Transverse colon (tissue), 4 donors: ENCODE measurements at regions not wholly inside any gene's neighbourhood (a gene's known extent, or its start where the extent isn't known, plus 50 kb on each side); places are given as distances from the start of the nearest gene placed in this dataset.

Experiments
- DNase-seq: peaks from one replicate; pipeline ENCODE4 v3.0.0-alpha.2; 2019
- H3K27ac ChIP-seq, 4 donors: fragments of 200-600 bp; sonication (generic); 2 replicates each; pipeline ENCODE4 v1.5.1; 2016 to 2018; ENCODE audit warnings: inconsistent platforms in 4 of 4
- H3K27me3 ChIP-seq: fragments of 200-600 bp; sonication (generic); 2 replicates; pipeline ENCODE4 v1.5.1; 2017; ENCODE audit warnings: inconsistent platforms
- H3K36me3 ChIP-seq, 4 donors: fragments of 200-600 bp; sonication (generic); 2 replicates each; pipeline ENCODE4 v1.5.1; 2017 to 2019; ENCODE audit warnings: inconsistent platforms in 4 of 4
- H3K4me1 ChIP-seq, 4 donors: fragments of 200-600 bp; sonication (generic); 2 replicates each; pipeline ENCODE4 v1.5.1; 2017 to 2020; ENCODE audit warnings: inconsistent platforms in 4 of 4
- H3K4me3 ChIP-seq, 4 donors: fragments of 200-600 bp; sonication (generic); 1 replicate in 1 of 4; 2 replicates in 3 of 4; pipeline versions ENCODE4 v1.5.1 to v1.6.1; 2017 to 2019; ENCODE audit warnings: inconsistent platforms in 4 of 4
- H3K9me3 ChIP-seq, 2 donors: fragments of 200-600 bp; sonication (generic); 2 replicates each; pipeline ENCODE4 v1.5.1; 2017 to 2019; ENCODE audit warnings: inconsistent platforms in 2 of 2
- CTCF ChIP-seq, 5 experiments: fragments of 200-600 bp in 3 of 5; fragments of 450-650 bp in 2 of 5; sonication (generic) in 3 of 5; IDR thresholded peaks; 1 replicate in 2 of 5; 2 replicates in 3 of 5; pipeline ENCODE4 v1.5.1; 2016 to 2017; ENCODE audit warnings: antibody characterized with exemption in 5 of 5, inconsistent platforms in 3 of 5, mild to moderate bottlenecking in 2 of 5, moderate library complexity in 1 of 5
- EP300 ChIP-seq: sonication (generic); formaldehyde crosslinking; IDR thresholded peaks from one replicate; pipeline ENCODE4 v1.6.1; 2017; ENCODE audit warnings: antibody characterized with exemption, low read depth
- POLR2A ChIP-seq: fragments of 450-650 bp; IDR thresholded peaks from one replicate; pipeline ENCODE4 v1.6.1; 2016; ENCODE audit warnings: antibody characterized with exemption, mild to moderate bottlenecking, moderate library complexity
- POLR2AphosphoS5 ChIP-seq, 3 donors: sonication (generic); formaldehyde crosslinking; IDR thresholded peaks; one replicate each; pipeline ENCODE4 v1.6.1; 2016; ENCODE audit warnings: antibody characterized with exemption in 3 of 3
- WGBS, 2 donors: methylation state at CpG; one replicate each; pipeline ENCODE4 v1.1.5; 2018; ENCODE audit warnings: low coverage in 1 of 2; 5-methylcytosine and 5-hydroxymethylcytosine counted together
- in situ Hi-C, 4 donors: fragments of 200-750 bp; cut with MboI; loops; one replicate each; pipeline versions ENCODE4 v1.15.0 to v1.15.1; 2017; ENCODE audit warnings: low sequenced_read_pairs in 3 of 4, low pct_ligation_motif_present in 1 of 4, low pct_unique_long_range_greater_than_20kb in 1 of 4
- intact Hi-C: fragments of 100-400 bp; cut with DNase I; formaldehyde crosslinking; loops from one replicate; pipeline ENCODE4 v1.15.1; 2023; ENCODE audit warnings: low total_unique reads

DNA sequence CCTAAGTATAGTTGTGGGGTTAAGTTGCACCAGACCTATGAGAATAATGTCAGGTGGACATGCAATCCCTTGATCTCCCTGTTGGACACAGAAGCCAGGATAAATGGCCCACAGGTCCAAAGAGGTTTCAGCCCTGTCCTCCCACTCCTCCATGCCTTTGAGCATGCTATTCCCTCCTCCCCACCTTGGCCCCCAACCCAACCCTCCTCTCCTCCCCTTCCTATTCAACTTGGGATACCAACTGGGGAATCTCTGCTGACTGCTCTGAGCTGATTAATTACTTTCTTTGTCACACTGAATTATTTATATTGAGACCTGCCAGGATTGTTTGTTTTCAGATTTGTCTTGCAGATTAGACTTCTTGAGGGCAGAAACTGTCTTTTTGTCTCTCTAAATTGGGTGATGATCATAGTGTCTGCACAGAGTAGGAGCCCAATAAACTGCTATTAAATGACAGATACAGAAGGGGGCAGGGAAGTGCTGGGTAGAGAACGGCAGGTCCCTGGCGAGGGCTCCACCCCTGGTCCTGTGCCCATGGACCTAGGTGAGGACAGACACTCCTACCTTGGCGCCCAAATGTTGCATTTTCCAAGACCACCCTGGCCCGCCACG, 120.9 kb downstream of the UNC5CL start:
- no peaks in the 10 kb centered on the region for H3K9me3 ChIP-seq
- H3K27me3 ChIP-seq: no peaks in the 10 kb centered on the region
- 71 to 73% methylated on average over 5 of the region's 5 CpGs for WGBS, 2 donors
- TF ChIP-seq POLR2AphosphoS5 (IDR thresholded peaks at IDR 0.05): no peak
- TF ChIP-seq POLR2A: no peak
- no peak for TF ChIP-seq EP300
- TF ChIP-seq CTCF (IDR thresholded peaks at IDR 0.05): no peak
- intact Hi-C loops (no loop called here), in situ Hi-C loops (no loop called here)
- no peaks in the 10 kb centered on the region for H3K36me3 ChIP-seq
- DNase-seq: no peak
- peaks cover 0 to 3% (median 0%) of the 10 kb centered on the region in 4 donors for H3K4me1 ChIP-seq
- H3K4me3 ChIP-seq: no peak overlapping the region
- H3K27ac ChIP-seq: no peak overlapping the region

- in situ Hi-C loops: no loop called here
- TF ChIP-seq EP300: no peak
- no peak for TF ChIP-seq CTCF (IDR thresholded peaks at IDR 0.05)
- no peak for TF ChIP-seq POLR2A
- Histone ChIP-seq H3K27ac (no peak overlapping the region), H3K4me3 (no peak overlapping the region), H3K4me1 (peaks cover 0 to 4% (median 0%) of the 10 kb centered on the region in 4 donors), H3K9me3 (no peaks in the 10 kb centered on the region), H3K36me3 (no peaks in the 10 kb centered on the region), H3K27me3 (no peaks in the 10 kb centered on the region)
- intact Hi-C loops: no loop called here
- WGBS, 2 donors: 67 to 100% methylated on average over 1 to 3 of the region's 3 CpGs
- DNase-seq: no peak
These were observed 121.4 kb downstream of the UNC5CL start for GRCh38 chr6:40917603-40918002.

GRCh38 chr6:40916845-40917244, 122.2 kb downstream of the UNC5CL start:
- in situ Hi-C loops (no loop called here), intact Hi-C loops (no loop called here)
- WGBS, 2 donors: 50% methylated on average over 1 of the region's 1 CpG; no CpG with 5 or more reads in 1 of the 2 donors
- Histone ChIP-seq H3K36me3 (no peaks in the 10 kb centered on the region), H3K4me3 (no peak overlapping the region), H3K27me3 (no peaks in the 10 kb centered on the region), H3K4me1 (peaks cover 0 to 6% (median 0%) of the 10 kb centered on the region in 4 donors), H3K27ac (no peak overlapping the region), H3K9me3 (no peaks in the 10 kb centered on the region)
- DNase-seq: no peak
- TF ChIP-seq EP300: no peak
- TF ChIP-seq CTCF (IDR thresholded peaks at IDR 0.05): no peak
- TF ChIP-seq POLR2A: no peak
- TF ChIP-seq POLR2AphosphoS5 (IDR thresholded peaks at IDR 0.05): no peak

DNA sequence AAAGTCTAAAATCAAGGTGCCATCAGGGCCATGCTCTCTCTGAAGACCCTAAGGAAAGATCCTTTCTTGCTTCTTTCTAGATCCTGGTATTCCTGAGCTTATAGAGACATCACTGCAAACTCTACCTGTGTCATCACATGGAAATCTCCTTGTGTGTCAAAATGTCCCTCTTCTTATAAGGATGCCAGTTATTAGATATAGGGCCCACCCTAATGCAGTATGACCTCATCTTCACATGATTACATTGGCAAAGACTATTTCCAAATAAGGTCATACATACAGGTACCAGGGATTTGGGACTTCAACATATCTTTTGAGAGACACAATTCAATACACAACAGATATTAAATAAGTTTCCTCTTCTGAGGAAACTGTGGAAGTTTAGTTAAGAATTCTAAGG, 123.9 kb downstream of the UNC5CL start:
- intact Hi-C loops (no loop called here), in situ Hi-C loops (no loop called here)

More for the DNA sequence above, 123.9 kb downstream of the UNC5CL start:
- Histone ChIP-seq H3K36me3 (no peaks in the 10 kb centered on the region), H3K9me3 (no peaks in the 10 kb centered on the region), H3K4me1 (peaks cover 0 to 6% (median 0%) of the 10 kb centered on the region in 4 donors), H3K27ac (no peak overlapping the region), H3K4me3 (no peak overlapping the region), H3K27me3 (no peaks in the 10 kb centered on the region)
- DNase-seq: no peak
- TF ChIP-seq CTCF (IDR thresholded peaks at IDR 0.05) (no peak), POLR2A (no peak), EP300 (no peak), POLR2AphosphoS5 (IDR thresholded peaks at IDR 0.05) (no peak)
